HepG2 (cell line): ENCODE measurements at regions not wholly inside any gene's neighbourhood (a gene's known extent, or its start where the extent isn't known, plus 50 kb on each side); places are given as distances from the start of the nearest gene placed in this dataset.

Experiments used
- ARID5B ChIP-seq: IDR thresholded peaks from 2 replicates; pipeline ENCODE4 v1.4.0; 2020; ENCODE audit warnings: mild to moderate bottlenecking, missing genetic modification reagents
- CHD4 ChIP-seq: fragments of 200-600 bp; sonication (generic); IDR thresholded peaks from 2 replicates; pipeline ENCODE4 v1.7.0; 2017; ENCODE audit warnings: mild to moderate bottlenecking, low read length, borderline replicate concordance
- GLMP ChIP-seq: sonication (generic); formaldehyde crosslinking; IDR thresholded peaks from 2 replicates; pipeline ENCODE4 v1.9.0; 2021; ENCODE audit warnings: missing genetic modification reagents, mild to moderate bottlenecking, borderline replicate concordance
- KIAA2018 ChIP-seq: sonication (generic); formaldehyde crosslinking; IDR thresholded peaks from 2 replicates; pipeline ENCODE4 v1.5.0; 2020; ENCODE audit warnings: mild to moderate bottlenecking, missing genetic modification reagents, borderline replicate concordance
- MAX ChIP-seq: IDR thresholded peaks from 2 replicates; pipeline ENCODE4 v1.6.1; 2012; ENCODE audit warnings: inconsistent platforms
- MED8 ChIP-seq: sonication (generic); formaldehyde crosslinking; IDR thresholded peaks from 2 replicates; pipeline ENCODE4 v1.8.1; 2023; ENCODE audit warnings: mild to moderate bottlenecking, missing genetic modification reagents; ENCODE audit not compliant: insufficient replicate concordance
- ONECUT2 ChIP-seq: sonication (generic); formaldehyde crosslinking; IDR thresholded peaks from 2 replicates; pipeline ENCODE4 v1.4.0; 2020; ENCODE audit warnings: missing genetic modification reagents
- SALL2 ChIP-seq: sonication (generic); formaldehyde crosslinking; IDR thresholded peaks from 2 replicates; pipeline ENCODE4 v1.8.1; 2023; ENCODE audit warnings: mild to moderate bottlenecking, missing genetic modification reagents, inconsistent platforms
- ZC3H4 ChIP-seq: sonication (generic); formaldehyde crosslinking; IDR thresholded peaks from 2 replicates; pipeline ENCODE4 v1.4.0; 2020; ENCODE audit warnings: missing genetic modification reagents, borderline replicate concordance

GRCh38 chr2:212815453-212815852 is 276.9 kb upstream of the ERBB4 start (continued):
- TF ChIP-seq KIAA2018 (CRISPR knock-in tag) = no peak
- TF ChIP-seq SALL2 (CRISPR knock-in tag) = no peak
- no peak for TF ChIP-seq GLMP (CRISPR knock-in tag)
- TF ChIP-seq ONECUT2 (CRISPR knock-in tag) = no peak
- TF ChIP-seq ARID5B (CRISPR knock-in tag) = no peak
- no peak for TF ChIP-seq ZC3H4 (CRISPR knock-in tag)
- no peak for TF ChIP-seq MAX
- no peak for TF ChIP-seq MED8 (CRISPR knock-in tag)
- TF ChIP-seq CHD4 = no peak
- TF ChIP-seq, all 625 proteins: peak for 0
